ENCODE measurements at regions not wholly inside any gene's neighbourhood (a gene's known extent, or its start where the extent isn't known, plus 50 kb on each side); places are given as distances from the start of the nearest gene placed in this dataset.
"Not testable (repeated sequence)": the region's sequence is repeated elsewhere in the genome, so short reads cannot be mapped to it uniquely, and the experiment has no call there.

- H3K27me3 Mint-ChIP-seq (ENCODE audit: low read depth); H3K4me1 Mint-ChIP-seq (ENCODE audit: low read depth); ATAC-seq; H3K9me3 Mint-ChIP-seq; H3K4me3 Mint-ChIP-seq; DNase-seq; H3K36me3 Mint-ChIP-seq (ENCODE audit: insufficient read depth): not testable (repeated sequence)
Measured at GRCh38 chr2:187610450-187610849, 56.2 kb upstream of the TFPI start.

- Mint-ChIP-seq H3K9me3 (no peaks in the 10 kb centered on the region), H3K27me3 (ENCODE audit: low read depth) (no peaks in the 10 kb centered on the region), H3K36me3 (ENCODE audit: insufficient read depth) (no peaks in the 10 kb centered on the region), H3K4me3 (no peak overlapping the region), H3K4me1 (ENCODE audit: low read depth) (no peaks in the 10 kb centered on the region)
- DNase-seq (no peak), ATAC-seq (no peak)
Measured at GRCh38 chr2:187612857-187613256, 58.6 kb upstream of the TFPI start.

GRCh38 chr2:187614756-187615155 lies 60.5 kb upstream of the TFPI start:
- ATAC-seq = no peak
- no peaks in the 10 kb centered on the region for H3K36me3 Mint-ChIP-seq (ENCODE audit: insufficient read depth)
- no peaks in the 10 kb centered on the region for H3K27me3 Mint-ChIP-seq (ENCODE audit: low read depth)
- no peak overlapping the region for H3K4me3 Mint-ChIP-seq
- DNase-seq = no peak
- H3K4me1 Mint-ChIP-seq (ENCODE audit: low read depth) = no peaks in the 10 kb centered on the region
- H3K9me3 Mint-ChIP-seq = no peaks in the 10 kb centered on the region

GRCh38 chr2:187615364-187615763 lies 61.1 kb upstream of the TFPI start:
- DNase-seq (no peak), ATAC-seq (no peak)
- Mint-ChIP-seq H3K4me3 (no peak overlapping the region), H3K4me1 (ENCODE audit: low read depth) (no peaks in the 10 kb centered on the region), H3K36me3 (ENCODE audit: insufficient read depth) (no peaks in the 10 kb centered on the region), H3K9me3 (no peaks in the 10 kb centered on the region), H3K27me3 (ENCODE audit: low read depth) (no peaks in the 10 kb centered on the region)

- DNase-seq = no peak
- Mint-ChIP-seq H3K27me3 (ENCODE audit: low read depth) (no peaks in the 10 kb centered on the region), H3K9me3 (no peaks in the 10 kb centered on the region), H3K4me1 (ENCODE audit: low read depth) (no peaks in the 10 kb centered on the region), H3K36me3 (ENCODE audit: insufficient read depth) (no peaks in the 10 kb centered on the region), H3K4me3 (no peak overlapping the region)
- ATAC-seq = no peak
Measured at GRCh38 chr2:187615902-187616301, 61.7 kb upstream of the TFPI start.

GRCh38 chr2:187617120-187617519 lies 62.9 kb upstream of the TFPI start:
- no peaks in the 10 kb centered on the region for H3K4me1 Mint-ChIP-seq (ENCODE audit: low read depth)

GRCh38 chr2:187617905-187618304 lies 63.7 kb upstream of the TFPI start:
- ATAC-seq (no peak), DNase-seq (no peak)
- no peaks in the 10 kb centered on the region for H3K9me3 Mint-ChIP-seq
- H3K4me1 Mint-ChIP-seq (ENCODE audit: low read depth) = no peaks in the 10 kb centered on the region
- no peak overlapping the region for H3K4me3 Mint-ChIP-seq
- no peaks in the 10 kb centered on the region for H3K36me3 Mint-ChIP-seq (ENCODE audit: insufficient read depth)
- H3K27me3 Mint-ChIP-seq (ENCODE audit: low read depth) = no peaks in the 10 kb centered on the region

More at GRCh38 chr2:187617120-187617519, 62.9 kb upstream of the TFPI start:
- Mint-ChIP-seq H3K9me3 (no peaks in the 10 kb centered on the region), H3K27me3 (ENCODE audit: low read depth) (no peaks in the 10 kb centered on the region), H3K36me3 (ENCODE audit: insufficient read depth) (no peaks in the 10 kb centered on the region), H3K4me3 (no peak overlapping the region)
- ATAC-seq = no peak
- DNase-seq = no peak

GRCh38 chr2:187618813-187619212 lies 64.6 kb upstream of the TFPI start:
- Mint-ChIP-seq H3K27me3 (ENCODE audit: low read depth) (no peaks in the 10 kb centered on the region), H3K9me3 (no peaks in the 10 kb centered on the region), H3K4me3 (no peak overlapping the region), H3K36me3 (ENCODE audit: insufficient read depth) (no peaks in the 10 kb centered on the region), H3K4me1 (ENCODE audit: low read depth) (no peaks in the 10 kb centered on the region)
- ATAC-seq (no peak), DNase-seq (no peak)

- Mint-ChIP-seq H3K36me3 (ENCODE audit: insufficient read depth) (no peaks in the 10 kb centered on the region), H3K4me3 (no peak overlapping the region), H3K27me3 (ENCODE audit: low read depth) (no peaks in the 10 kb centered on the region), H3K4me1 (ENCODE audit: low read depth) (no peaks in the 10 kb centered on the region), H3K9me3 (peaks cover 13% of the 10 kb centered on the region)
- ATAC-seq = no peak
- no peak for DNase-seq
Measured at GRCh38 chr2:187627153-187627552, 72.9 kb upstream of the TFPI start.

- H3K27me3 Mint-ChIP-seq (ENCODE audit: low read depth); H3K4me3 Mint-ChIP-seq; H3K9me3 Mint-ChIP-seq; DNase-seq; H3K36me3 Mint-ChIP-seq (ENCODE audit: insufficient read depth); H3K4me1 Mint-ChIP-seq (ENCODE audit: low read depth); ATAC-seq: not testable (repeated sequence)
Measured at GRCh38 chr2:187636731-187637391, 82.6 kb upstream of the TFPI start.

- not testable (repeated sequence) for H3K36me3 Mint-ChIP-seq (ENCODE audit: insufficient read depth); H3K4me1 Mint-ChIP-seq (ENCODE audit: low read depth)
Measured at GRCh38 chr2:187637392-187637740, 83.1 kb upstream of the TFPI start.

GRCh38 chr2:187637771-187638170 lies 83.5 kb upstream of the TFPI start:
- not testable (repeated sequence) for H3K27me3 Mint-ChIP-seq (ENCODE audit: low read depth); ATAC-seq; H3K4me1 Mint-ChIP-seq (ENCODE audit: low read depth)

More at GRCh38 chr2:187637392-187637740, 83.1 kb upstream of the TFPI start:
- H3K4me3 Mint-ChIP-seq; H3K9me3 Mint-ChIP-seq; H3K27me3 Mint-ChIP-seq (ENCODE audit: low read depth); DNase-seq; ATAC-seq: not testable (repeated sequence)

GRCh38 chr2:187638840-187639239 lies 84.6 kb upstream of the TFPI start:
- no peak overlapping the region for H3K4me3 Mint-ChIP-seq
- no peaks in the 10 kb centered on the region for H3K27me3 Mint-ChIP-seq (ENCODE audit: low read depth)
- H3K9me3 Mint-ChIP-seq = no peaks in the 10 kb centered on the region
- ATAC-seq (no peak), DNase-seq (no peak)
- H3K4me1 Mint-ChIP-seq (ENCODE audit: low read depth) = no peaks in the 10 kb centered on the region
- H3K36me3 Mint-ChIP-seq (ENCODE audit: insufficient read depth) = no peaks in the 10 kb centered on the region

More at GRCh38 chr2:187637771-187638170, 83.5 kb upstream of the TFPI start:
- DNase-seq; H3K36me3 Mint-ChIP-seq (ENCODE audit: insufficient read depth); H3K4me3 Mint-ChIP-seq; H3K9me3 Mint-ChIP-seq: not testable (repeated sequence)

GRCh38 chr2:187640926-187641510 lies 86.8 kb upstream of the TFPI start:
- ATAC-seq = no peak
- H3K9me3 Mint-ChIP-seq = no peaks in the 10 kb centered on the region
- DNase-seq = no peak
- no peaks in the 10 kb centered on the region for H3K27me3 Mint-ChIP-seq (ENCODE audit: low read depth)
- H3K4me3 Mint-ChIP-seq = no peak overlapping the region
- no peaks in the 10 kb centered on the region for H3K36me3 Mint-ChIP-seq (ENCODE audit: insufficient read depth)
- no peaks in the 10 kb centered on the region for H3K4me1 Mint-ChIP-seq (ENCODE audit: low read depth)

GRCh38 chr2:187642498-187642897 lies 88.3 kb upstream of the TFPI start:
- no peak for DNase-seq
- H3K9me3 Mint-ChIP-seq = no peaks in the 10 kb centered on the region
- ATAC-seq = no peak
- H3K36me3 Mint-ChIP-seq (ENCODE audit: insufficient read depth) = no peaks in the 10 kb centered on the region
- H3K27me3 Mint-ChIP-seq (ENCODE audit: low read depth) = no peaks in the 10 kb centered on the region
- no peaks in the 10 kb centered on the region for H3K4me1 Mint-ChIP-seq (ENCODE audit: low read depth)
- H3K4me3 Mint-ChIP-seq = no peak overlapping the region
